K562 (cell line): ENCODE measurements at regions not wholly inside any gene's neighbourhood (a gene's known extent, or its start where the extent isn't known, plus 50 kb on each side); places are given as distances from the start of the nearest gene placed in this dataset.
A peak's percentile ranks its signal among the peaks of the same experiment; 100 is the strongest.

Experiments
- AFF4 ChIP-seq: sonication (generic); formaldehyde crosslinking; IDR thresholded peaks from 2 replicates; pipeline ENCODE4 v1.8.0; 2023; ENCODE audit warnings: mild to moderate bottlenecking, missing genetic modification reagents
- HMGN3 ChIP-seq: IDR thresholded peaks from 2 replicates; pipeline ENCODE4 v1.6.1; 2011; ENCODE audit warnings: borderline replicate concordance, low read depth, mild to moderate bottlenecking, mixed read lengths, low read length; ENCODE audit not compliant: insufficient read length; ENCODE audit errors: extremely low read depth
- PKNOX1 ChIP-seq: fragments of 450-650 bp; IDR thresholded peaks from 2 replicates; pipeline ENCODE4 v1.6.1; 2016
- RFX7 ChIP-seq: fragments of 250-450 bp; sonication (Bioruptor Pico); IDR thresholded peaks from 2 replicates; pipeline ENCODE4 v1.5.1; 2021; ENCODE audit warnings: mild to moderate bottlenecking
- SMARCA4 ChIP-seq: fragments of 450-650 bp; IDR thresholded peaks from 2 replicates; pipeline ENCODE4 v1.6.1; 2016
- TGIF2 ChIP-seq: sonication (generic); formaldehyde crosslinking; IDR thresholded peaks from 2 replicates; pipeline ENCODE4 v1.8.1; 2022; ENCODE audit warnings: mild to moderate bottlenecking, missing genetic modification reagents, moderate library complexity
- ZNF274 ChIP-seq: IDR thresholded peaks from 2 replicates; pipeline ENCODE4 v1.6.1; 2011; ENCODE audit warnings: low read depth, mild to moderate bottlenecking, low read length, moderate library complexity, borderline replicate concordance

GRCh38 chr12:123056053-123056452 lies 75.6 kb downstream of the ARL6IP4 start (continued):
- TF ChIP-seq SMARCA4 (0 out of 2 replicates have a peak, but pooled peaks have one; percentile 43), TGIF2 (CRISPR knock-in tag) (no peak), RFX7 (CRISPR knock-in tag) (no peak), HMGN3 (no peak), ZNF274 (no peak), AFF4 (CRISPR knock-in tag) (no peak), PKNOX1 (0 out of 2 replicates have a peak, but pooled peaks have one; percentile 34)
